Right kidney (tissue), 1 donor: ENCODE measurements at regions not wholly inside any gene's neighbourhood (a gene's known extent, or its start where the extent isn't known, plus 50 kb on each side); places are given as distances from the start of the nearest gene placed in this dataset.

Source experiments
- DNase-seq: peaks from one replicate; pipeline ENCODE4 v3.0.0-alpha.2; 2016

DNA sequence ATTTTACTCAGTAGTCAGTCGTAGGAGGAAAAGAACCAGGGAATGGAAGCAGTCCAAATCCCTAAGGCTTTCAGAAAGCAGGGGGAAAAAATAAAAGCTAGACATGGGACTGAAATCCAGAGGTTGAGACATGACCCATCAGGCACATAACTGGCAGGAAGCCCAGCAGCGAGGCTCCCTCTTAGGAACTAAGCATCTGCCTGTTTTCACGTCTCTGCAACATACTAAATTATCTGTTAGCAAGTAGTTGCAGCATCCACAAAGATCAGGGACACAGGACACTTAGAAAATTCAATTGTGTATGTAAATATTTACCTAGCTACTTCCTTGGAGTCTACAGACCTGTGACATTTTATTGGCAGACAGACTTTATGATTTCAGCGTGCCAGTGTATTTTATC lies 118.0 kb upstream of the EDNRA start:
- no peak for DNase-seq

GRCh38 chr4:147363514-147363913 lies 117.4 kb upstream of the EDNRA start:
- DNase-seq: no peak

GRCh38 chr4:147365396-147365795 lies 115.5 kb upstream of the EDNRA start:
- no peak for DNase-seq

DNA sequence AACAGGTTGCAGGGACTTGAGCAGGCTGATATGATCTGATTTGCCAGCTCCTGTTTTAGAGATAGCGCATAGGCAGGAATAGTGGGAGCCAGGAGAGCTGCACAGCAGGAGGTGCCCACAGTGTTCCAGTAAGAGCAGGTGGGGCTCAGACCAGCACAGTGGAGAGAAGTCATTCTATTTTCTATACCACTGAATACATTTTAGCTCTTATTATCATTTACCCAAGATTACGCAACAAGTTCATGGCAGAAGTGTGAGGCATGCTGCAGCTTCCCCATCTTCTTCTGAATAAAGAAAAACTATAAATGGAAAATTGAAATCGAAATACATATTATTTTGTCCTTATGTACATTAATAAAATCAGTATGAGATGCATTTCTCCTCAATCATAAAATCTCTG lies 114.7 kb upstream of the EDNRA start:
- no peak for DNase-seq

DNA sequence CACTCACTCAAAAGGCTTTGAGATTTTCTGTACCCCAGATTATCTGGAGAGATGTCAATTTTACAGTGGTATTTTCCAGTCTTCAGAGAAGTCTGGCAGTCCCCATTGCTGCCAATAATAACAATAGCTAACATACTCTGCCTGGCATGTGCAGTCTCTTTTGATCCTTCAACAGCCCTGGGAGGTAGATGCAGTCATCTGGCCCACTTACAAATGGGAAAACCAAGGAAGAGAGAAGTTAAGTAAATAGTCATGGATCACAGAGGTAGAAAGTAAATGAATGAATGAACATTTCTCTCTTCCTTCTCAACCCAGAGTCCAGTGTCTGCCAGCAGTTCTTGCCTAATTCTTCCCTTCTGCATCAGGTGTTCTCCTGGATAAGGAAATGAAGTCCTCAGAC lies 113.0 kb upstream of the EDNRA start:
- no peak for DNase-seq

- DNase-seq: no peak
Measured at GRCh38 chr4:147368948-147369347, 111.9 kb upstream of the EDNRA start.

DNA sequence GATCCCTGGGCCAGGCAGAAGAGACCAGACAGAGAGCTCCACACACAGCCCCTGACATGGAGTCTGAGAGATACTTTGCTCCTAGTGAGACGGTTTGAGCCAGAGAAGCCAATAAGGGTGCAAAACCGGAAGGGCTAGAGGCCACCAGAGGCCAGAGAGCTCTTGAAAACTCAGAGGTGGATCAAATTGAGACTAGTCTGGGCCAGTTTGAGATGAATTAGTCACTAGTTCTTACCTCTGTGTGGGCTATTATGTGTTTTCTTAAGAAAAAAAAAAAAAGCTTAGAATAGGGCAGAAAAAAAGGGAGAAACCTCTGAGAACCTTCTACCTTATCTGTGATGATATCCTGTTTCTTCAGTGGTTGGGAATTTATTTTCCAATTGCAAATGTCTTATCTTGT lies 110.4 kb upstream of the EDNRA start:
- no peak for DNase-seq

- no peak for DNase-seq
Measured at GRCh38 chr4:147370881-147371280, 110.0 kb upstream of the EDNRA start.

GRCh38 chr4:147371661-147372060 lies 109.2 kb upstream of the EDNRA start:
- DNase-seq: no peak

- no peak for DNase-seq
Measured at GRCh38 chr4:147378780-147379179, 102.1 kb upstream of the EDNRA start.

- DNase-seq: no peak
Measured at GRCh38 chr4:147381749-147382148, 99.1 kb upstream of the EDNRA start.

GRCh38 chr4:147388018-147388417 lies 92.9 kb upstream of the EDNRA start:
- DNase-seq: no peak

DNA sequence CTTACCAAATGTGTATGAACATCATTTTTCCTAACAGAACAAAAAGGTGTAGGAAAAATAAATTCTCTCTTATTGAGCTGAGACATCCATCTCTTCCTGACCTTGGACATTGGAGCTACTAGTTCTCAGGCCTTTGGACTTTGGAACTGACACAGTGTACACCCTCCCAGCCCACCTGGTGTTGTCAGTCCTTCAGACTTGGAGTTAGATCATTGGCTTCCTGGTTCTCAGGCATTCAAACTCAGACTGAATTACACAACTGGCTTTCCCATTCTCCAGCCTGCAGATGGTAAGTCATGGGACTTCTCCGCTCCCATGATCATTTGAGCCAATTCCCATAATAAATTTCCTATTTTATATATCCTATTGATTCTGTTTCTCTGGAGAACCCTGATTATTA lies 84.8 kb upstream of the EDNRA start:
- no peak for DNase-seq

- DNase-seq: no peak
Measured at GRCh38 chr4:147398556-147398955, 82.3 kb upstream of the EDNRA start.

- no peak for DNase-seq
Measured at GRCh38 chr4:147400721-147401120, 80.2 kb upstream of the EDNRA start.

DNA sequence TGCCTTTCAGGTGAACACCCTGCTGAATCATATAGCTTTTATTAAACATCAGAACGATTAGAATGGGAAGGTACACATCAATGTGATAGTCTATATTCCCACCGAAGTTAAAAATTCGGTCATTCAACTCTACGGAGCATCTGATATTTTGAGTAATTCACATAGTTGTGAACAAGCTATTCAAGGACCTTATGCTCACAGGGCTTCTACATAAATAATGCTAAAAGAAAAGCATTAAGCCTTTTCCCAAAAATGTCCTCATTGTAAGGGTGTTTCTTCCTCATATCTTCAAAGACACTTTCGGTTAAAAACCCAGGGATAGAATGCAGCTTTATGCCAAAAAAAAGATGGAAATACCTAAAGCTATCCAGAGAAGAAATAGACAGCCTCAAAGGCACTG lies 79.7 kb upstream of the EDNRA start:
- DNase-seq: no peak

DNA sequence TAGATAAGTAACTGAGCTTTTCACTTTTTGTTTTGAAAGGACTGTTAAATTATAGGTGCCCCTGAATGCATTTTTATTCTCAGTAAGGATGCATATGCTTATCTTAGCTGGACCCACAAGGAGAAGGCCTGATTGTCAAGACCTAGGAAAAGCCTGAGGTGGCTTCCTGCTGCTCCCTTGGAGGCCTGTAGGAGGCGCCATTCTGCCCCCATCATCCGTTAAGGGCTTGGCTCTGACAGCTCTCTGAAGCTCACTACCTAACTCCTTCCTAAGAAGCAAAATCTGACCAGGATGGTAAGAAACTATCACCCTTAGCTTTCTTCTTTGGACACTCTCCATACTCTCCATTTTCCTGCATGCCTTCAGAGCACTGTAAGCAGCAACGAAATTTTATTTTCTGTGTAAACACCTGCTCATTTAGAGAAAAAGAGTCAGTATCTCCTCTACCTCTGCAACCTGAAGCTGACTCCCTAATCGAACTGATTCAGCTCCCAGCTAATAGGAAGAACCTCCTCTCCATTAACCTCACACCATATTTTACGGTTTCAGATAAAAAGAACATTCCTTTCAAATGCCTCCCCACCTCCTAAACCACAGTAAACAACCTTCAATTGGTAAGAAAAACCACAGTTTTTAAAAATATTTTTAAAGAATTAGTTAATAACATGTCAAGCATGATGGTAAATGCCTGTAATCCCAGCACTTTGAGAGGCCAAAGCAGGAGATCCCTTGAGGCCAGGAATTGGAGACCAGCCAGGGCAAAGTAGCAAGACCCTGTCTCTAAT lies 73.4 kb upstream of the EDNRA start:
- DNase-seq: no peak

GRCh38 chr4:147408189-147408588 lies 72.7 kb upstream of the EDNRA start:
- no peak for DNase-seq

GRCh38 chr4:147409350-147409749 lies 71.5 kb upstream of the EDNRA start:
- no peak for DNase-seq

GRCh38 chr4:147418226-147418625 lies 62.7 kb upstream of the EDNRA start:
- no peak for DNase-seq

DNA sequence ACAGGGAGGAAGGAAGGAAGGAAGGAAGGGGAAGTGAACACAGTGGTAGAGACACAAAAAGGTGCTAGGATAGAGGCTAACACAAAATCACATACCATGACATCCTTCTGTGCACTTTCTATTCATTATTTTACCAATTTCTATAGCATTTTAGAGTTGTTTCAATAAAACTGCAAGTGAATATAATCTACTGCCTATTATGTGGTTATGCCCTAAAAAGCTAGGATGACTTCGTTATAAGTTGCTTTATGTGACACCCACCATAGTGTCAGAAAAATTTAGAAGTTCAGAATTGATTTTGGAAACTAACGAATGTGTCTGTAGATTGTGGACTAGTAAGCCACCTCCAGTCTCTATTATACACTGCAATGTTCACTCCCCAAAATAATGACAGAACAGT lies 59.4 kb upstream of the EDNRA start:
- no peak for DNase-seq

GRCh38 chr4:147423229-147423628 lies 57.7 kb upstream of the EDNRA start:
- no peak for DNase-seq

DNA sequence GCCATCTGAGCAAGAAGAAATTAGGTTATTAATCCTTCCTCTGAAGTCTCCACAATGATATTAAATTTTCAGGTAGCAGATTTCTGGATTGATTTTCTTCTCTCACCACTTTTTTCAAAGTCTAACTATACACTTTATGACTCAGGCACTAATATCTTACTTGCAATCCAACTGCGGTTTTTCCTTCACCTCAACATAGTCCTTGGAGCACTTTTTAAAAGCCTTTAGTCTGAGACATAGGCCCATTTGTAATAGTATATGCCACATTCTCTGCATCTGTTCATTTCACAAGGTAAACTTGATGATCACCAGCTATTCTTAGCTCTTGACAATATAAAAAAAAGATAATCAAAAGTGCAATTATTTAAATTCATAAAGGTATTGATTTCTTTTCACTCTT lies 55.9 kb upstream of the EDNRA start:
- no peak for DNase-seq

DNA sequence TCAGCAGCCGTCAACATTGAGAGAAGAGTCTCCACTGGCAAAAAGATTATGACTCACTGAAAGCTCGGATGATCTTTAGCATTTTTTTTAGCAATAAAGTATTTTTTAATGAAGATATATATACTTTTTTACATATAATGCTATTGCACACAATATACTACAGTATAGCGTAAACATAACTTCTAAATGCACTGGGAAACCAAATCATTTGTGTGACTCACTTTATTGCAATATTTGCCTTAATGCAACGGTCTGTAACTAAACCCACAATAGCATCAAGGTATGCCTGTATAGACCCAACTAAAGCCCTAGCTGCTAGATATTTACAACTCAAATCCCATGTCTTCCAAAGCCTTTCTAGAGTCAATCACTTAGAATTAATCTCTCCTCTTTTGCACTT lies 52.3 kb upstream of the EDNRA start:
- no peak for DNase-seq

GRCh38 chr4:147430111-147430510 lies 50.8 kb upstream of the EDNRA start:
- no peak for DNase-seq
